GM12865 (cell line): ENCODE measurements at regions not wholly inside any gene's neighbourhood (a gene's known extent, or its start where the extent isn't known, plus 50 kb on each side); places are given as distances from the start of the nearest gene placed in this dataset.

Experiments
- DNase-seq: peaks from one replicate; pipeline ENCODE4 v3.0.0; 2010; ENCODE audit warnings: low read depth
- H3K4me3 ChIP-seq: 2 replicates; pipeline ENCODE4 v1.5.1; 2011; ENCODE audit warnings: mild to moderate bottlenecking, low read depth, low read length, control low read depth
- TF ChIP-seq, protein P1 (sequence below): IDR thresholded peaks from 2 replicates; pipeline ENCODE4 v1.5.1; 2011; ENCODE audit warnings: low read length, control low read depth, low read depth, inconsistent platforms; ENCODE audit not compliant: insufficient read depth; ENCODE audit errors: missing control alignments

DNA sequence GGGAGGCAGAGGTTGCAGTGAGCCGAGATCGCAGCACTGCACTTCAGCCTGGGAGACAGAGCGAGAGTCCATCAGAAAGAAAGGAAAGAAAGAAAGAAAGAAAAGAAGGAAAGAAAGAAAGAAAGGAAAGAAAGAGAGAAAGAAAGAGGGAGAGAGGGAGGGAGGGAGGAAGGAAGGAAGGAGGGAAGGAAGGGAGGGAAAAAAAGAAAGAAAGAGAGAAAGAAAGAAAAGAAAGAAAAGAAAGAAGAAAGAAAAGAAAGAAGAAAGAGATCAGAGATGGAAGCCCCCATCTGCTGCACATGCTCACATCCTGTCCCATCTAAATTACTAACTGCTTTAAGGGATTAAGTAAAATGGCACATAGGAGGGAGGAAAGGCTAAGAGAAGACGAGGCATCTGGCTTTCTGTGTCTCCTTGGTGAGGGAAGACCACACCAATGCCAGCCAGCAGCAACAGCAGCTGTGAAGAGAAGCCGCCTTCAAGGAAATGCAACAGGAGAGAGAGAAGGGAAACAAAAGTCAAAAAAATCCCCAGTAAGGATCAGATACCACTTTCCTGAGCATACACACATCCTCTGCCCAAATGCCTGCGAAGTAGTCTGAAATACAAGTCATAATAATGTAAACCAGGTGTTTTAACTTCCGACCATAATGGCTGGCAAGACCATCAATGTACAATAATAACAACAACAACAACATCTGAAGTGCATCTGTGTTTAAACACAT is 300.2 kb upstream of the JARID2 start:
- TF ChIP-seq, protein P1, sequence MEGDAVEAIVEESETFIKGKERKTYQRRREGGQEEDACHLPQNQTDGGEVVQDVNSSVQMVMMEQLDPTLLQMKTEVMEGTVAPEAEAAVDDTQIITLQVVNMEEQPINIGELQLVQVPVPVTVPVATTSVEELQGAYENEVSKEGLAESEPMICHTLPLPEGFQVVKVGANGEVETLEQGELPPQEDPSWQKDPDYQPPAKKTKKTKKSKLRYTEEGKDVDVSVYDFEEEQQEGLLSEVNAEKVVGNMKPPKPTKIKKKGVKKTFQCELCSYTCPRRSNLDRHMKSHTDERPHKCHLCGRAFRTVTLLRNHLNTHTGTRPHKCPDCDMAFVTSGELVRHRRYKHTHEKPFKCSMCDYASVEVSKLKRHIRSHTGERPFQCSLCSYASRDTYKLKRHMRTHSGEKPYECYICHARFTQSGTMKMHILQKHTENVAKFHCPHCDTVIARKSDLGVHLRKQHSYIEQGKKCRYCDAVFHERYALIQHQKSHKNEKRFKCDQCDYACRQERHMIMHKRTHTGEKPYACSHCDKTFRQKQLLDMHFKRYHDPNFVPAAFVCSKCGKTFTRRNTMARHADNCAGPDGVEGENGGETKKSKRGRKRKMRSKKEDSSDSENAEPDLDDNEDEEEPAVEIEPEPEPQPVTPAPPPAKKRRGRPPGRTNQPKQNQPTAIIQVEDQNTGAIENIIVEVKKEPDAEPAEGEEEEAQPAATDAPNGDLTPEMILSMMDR = no peak
- H3K4me3 ChIP-seq = no peak overlapping the region
- DNase-seq = no peak

DNA sequence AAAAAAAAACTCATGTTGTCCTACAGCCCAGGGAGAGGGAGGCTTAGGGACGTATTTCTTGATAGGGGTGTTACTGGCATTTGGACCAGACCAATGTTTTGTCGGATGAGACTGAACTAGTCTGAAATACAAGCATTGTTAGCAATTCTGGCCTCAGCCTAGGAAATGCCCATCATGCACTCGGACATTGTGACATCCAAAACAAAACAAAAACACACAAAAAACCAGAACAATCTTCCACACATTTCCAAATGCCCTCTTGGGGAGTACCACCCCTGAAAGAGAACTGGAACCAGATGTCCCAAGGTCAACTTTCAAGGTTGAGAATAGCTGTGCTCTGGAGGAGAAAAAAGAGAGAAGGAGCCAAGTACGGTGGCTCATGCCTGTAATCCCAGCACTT is 299.1 kb upstream of the JARID2 start:
- TF ChIP-seq, protein P1 = no peak
- no peak overlapping the region for H3K4me3 ChIP-seq
- no peak for DNase-seq

DNA sequence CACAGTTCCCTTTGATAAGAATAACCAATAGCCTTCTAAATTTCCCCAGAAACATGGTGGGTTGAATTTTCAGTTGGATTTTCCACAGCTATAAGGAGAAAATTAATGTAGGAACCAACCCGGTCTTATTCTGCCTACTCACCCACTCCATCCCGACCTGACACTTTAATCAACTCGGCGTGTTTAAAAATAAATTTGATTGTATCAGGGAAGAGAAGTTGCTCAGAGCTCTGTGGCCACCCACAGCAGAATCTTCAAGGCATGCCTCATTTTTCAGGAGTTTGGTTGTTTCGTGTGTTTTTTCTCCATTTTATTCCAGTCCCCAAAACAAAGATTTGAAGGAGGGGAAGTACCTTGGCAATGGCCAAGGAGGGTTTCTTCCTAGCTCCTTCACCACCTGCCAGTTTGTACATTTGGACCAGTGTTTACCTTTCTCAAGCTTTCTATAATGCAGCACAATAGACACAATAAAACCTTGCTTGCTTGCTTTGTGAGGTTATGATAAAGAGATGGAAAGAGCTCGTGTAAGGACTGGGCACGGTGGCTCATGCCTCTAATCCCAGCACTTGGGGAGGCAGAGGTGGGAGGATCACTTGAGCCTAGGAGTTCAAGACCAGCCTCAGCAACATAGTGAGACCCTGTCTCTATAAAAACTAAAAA is 297.2 kb upstream of the JARID2 start:
- TF ChIP-seq, protein P1 = no peak
- no peak overlapping the region for H3K4me3 ChIP-seq
- no peak for DNase-seq

DNA sequence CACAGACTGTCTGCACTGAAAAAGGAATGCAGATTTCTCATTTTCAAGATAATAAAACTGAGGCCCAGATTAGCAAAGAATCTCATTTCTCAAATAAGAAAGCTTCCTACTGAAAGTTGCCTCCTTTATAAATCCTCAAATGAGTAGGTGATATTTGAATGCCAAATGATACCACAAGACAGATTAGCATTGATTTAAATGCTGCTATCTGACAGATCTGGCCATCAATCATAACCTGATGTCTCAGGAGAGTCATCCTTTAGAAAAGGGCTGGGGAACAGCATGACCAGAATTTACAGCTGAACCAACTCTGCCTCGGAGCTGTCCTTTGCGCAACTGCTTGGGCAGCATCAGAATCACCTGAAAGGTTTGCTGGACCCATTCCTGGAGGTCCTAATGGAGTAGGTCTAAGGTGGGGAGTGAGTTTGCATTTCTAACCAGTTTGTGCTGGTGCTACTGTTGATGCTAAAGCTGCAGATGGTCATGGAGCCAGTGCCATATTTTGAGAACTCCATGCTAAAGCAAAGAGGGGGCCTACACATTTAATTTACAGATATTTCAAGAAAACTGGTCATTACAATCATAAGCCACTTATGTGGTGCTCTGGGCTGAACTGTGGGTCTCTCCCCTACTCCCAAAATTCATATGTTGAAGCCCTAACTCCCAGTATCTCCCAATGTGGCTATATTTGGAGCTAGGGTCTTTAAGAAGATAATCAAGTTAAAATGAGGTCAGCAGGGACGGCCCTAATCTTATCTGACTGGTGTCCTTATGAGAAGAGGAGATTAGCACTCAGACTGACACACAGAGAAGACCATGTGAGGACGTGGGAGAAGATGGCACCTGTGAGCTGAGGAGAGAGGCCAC is 295.5 kb upstream of the JARID2 start:
- no peak overlapping the region for H3K4me3 ChIP-seq
- TF ChIP-seq, protein P1 = no peak
- DNase-seq = no peak

DNA sequence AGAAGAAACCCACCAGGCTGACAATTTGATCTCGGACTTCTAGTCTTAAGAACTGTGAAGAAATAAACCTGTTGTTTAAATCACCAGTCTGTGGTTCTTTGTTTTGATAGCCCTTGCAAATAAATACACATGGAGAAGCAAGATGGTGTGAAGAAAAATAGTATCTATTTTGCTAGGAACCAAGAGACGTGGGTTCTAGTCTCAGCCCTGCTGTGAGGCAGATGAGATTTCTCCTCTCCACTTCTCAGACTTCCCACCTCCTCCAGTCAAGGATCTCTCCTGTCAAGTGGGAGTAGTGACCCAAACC is 294.9 kb upstream of the JARID2 start:
- TF ChIP-seq, protein P1 = no peak
- H3K4me3 ChIP-seq = no peak overlapping the region
- no peak for DNase-seq

DNA sequence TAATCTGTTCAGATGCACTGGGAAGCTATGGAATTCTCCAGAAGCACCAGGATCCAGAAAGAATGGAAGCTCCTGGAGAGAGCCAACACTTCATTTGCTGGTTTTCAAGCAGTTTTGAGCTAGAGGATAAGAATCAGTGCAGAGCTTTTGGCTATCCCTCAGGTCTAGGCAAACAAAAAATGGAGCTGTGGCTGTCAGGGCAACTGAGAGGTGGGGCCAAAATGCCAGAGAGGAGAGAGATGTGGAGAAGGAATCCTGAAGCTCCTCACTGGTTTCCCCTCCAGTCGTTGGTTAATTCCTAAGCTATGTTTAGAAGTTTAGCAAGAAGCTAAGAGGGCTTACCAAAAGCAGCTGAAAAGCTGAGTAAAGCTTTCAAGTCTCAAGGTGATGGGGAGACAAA is 294.2 kb upstream of the JARID2 start:
- DNase-seq = no peak
- TF ChIP-seq, protein P1 = no peak

More for the DNA sequence above, 294.2 kb upstream of the JARID2 start:
- no peak overlapping the region for H3K4me3 ChIP-seq
